Stimulated activated CD8-positive, alpha-beta memory T cell treated with anti-CD3 and anti-CD28 coated beads, Interleukin-4, amount 100 ng/mL, for 4 hours (primary cell): ENCODE measurements at regions not wholly inside any gene's neighbourhood (a gene's known extent, or its start where the extent isn't known, plus 50 kb on each side); places are given as distances from the start of the nearest gene placed in this dataset.

Source experiments
- DNase-seq, 2 donors: peaks; one replicate each; pipeline ENCODE4 v3.0.0-alpha.2; 2020; ENCODE audit warnings: low read depth in 2 of 2, low spot score in 1 of 2

DNA sequence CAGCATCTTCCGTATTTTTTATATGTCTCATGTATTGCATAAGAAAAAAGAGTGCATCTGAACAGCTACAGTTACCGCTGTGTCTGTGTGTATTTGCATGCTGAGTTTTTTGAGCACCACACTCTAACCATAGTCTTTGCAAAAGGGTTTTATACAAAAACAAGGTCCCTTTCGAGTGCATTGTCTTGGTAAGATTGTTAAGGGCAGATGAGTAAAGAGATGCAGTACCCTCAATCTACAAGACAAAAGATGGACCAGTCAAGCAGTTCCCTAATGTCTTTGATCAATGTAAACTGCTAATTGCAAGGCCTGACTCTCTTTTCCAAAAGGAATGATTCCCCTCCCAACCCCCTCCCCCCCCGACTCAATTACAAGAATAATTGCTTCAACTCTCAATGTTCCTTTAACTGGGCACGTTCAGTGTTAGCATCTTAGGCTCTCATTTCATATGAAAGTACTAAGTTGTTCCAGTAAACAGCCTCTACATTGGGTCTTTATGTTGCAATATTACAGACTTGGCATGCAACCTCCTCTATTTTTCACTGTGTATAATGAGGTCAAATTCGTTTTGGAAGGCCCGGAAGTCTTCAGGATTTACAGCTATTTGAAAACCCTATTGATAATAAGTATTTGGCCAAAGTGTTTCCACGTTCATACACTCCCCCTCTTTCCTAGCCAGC lies 471.4 kb upstream of the RBFOX1 start:
- no peak for DNase-seq

DNA sequence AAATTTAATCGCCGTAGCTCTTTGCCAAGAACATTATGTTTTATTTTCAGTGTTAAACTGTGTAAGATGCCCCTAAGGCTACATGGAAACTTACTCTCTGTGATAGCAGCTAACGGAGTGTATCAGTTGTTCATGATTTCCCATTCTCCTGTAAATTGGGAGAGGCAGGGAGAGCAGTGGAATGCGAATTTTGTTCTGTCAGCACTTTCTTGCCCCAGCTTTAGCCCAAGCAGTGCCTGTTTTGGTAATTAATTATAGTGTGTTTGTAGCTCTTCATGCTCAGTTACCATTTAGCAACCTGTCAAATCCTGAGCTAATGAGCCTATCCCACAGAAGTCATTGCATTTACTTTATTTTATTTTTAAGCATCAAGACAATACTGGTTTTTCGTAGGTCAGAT lies 475.1 kb upstream of the RBFOX1 start:
- no peak for DNase-seq

- DNase-seq: no peak
Observed at GRCh38 chr16:6856578-6856977, 476.1 kb upstream of the RBFOX1 start.

- DNase-seq: no peak
Observed at GRCh38 chr16:6853565-6853964, 479.1 kb upstream of the RBFOX1 start.

- DNase-seq: no peak
Observed at GRCh38 chr16:6852643-6853225, 479.9 kb upstream of the RBFOX1 start.

GRCh38 chr16:6846452-6846851 lies 486.2 kb upstream of the RBFOX1 start:
- DNase-seq: no peak

GRCh38 chr16:6841392-6841791 lies 491.3 kb upstream of the RBFOX1 start:
- DNase-seq: no peak

DNA sequence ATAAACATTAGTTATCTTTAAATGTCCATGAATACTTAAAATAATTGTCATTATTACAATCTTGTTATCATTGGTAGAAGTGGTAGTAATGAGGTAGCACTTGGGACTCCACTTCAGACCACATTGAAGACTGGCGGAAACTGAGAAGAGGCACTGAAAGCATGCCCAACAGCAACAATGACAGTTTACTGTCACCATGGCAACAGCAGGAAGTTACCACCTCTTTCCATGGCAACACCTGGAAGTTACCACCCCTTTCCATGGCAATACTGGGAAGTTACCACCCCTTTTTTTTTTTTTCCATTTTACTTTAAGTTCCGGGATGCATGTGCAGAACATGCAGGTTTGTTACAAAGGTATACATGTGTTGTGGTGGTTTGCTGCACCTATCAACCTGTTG lies 494.9 kb upstream of the RBFOX1 start:
- DNase-seq: no peak

GRCh38 chr16:6836766-6837165 lies 495.9 kb upstream of the RBFOX1 start:
- no peak for DNase-seq

- no peak for DNase-seq
Observed at GRCh38 chr16:6835941-6836340, 496.7 kb upstream of the RBFOX1 start.

DNA sequence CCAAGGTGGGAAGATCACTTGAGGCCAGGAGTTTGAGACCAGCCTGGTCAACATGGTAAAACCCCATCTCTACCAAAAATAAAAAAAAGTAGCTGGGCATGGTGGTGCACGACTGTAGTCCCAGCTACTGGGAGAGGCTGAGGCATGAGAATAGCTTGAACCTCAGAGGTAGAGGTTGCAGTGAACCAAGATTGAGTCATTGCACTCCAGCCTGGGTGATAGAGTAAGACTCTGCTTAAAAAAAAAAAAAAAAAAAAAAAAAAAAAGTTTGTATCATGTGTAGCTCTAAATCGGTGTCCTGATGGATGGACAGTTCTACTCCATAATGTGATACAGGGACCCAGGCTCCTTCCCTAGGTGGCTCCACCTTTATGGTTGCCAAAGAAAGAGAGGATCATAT lies 497.1 kb upstream of the RBFOX1 start:
- no peak for DNase-seq

DNA sequence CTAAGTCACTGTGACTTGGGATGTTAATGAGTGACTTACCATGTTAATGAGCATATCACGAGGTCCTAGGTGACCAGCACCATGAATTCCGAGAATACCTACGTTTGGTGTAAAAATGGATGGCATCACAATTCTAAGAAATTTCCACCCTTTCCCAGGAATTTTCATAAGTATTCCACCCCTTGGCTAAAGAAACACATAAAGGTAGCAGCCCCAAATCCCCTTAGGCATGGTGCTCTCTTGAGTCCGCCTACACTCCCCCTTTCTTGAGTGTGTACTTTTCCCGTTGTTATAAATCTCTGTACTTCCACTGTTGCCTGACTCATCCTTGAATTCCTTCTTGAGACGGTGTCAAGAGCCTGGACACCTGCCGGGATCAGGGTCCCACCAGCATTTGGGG lies 504.0 kb upstream of the RBFOX1 start:
- no peak for DNase-seq

DNA sequence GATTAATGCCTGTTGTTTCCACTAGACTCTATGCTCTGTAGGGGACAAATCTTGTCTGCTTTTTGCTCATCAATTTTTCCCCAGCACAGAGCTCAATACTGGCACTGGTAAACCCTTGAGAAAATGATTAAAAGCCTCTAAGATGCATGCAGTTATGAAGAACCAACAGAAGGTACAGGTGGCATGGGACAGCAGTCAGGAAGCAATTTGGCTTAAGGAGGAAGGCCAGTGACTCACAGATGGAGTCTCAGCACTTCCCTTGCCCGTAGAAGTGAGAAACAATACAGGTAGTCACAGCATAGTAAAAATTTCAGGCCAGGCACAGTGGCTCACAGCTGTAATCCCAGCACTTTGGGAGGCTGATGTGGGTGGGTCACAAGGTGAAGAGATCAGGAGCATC lies 504.7 kb upstream of the RBFOX1 start:
- no peak for DNase-seq

DNA sequence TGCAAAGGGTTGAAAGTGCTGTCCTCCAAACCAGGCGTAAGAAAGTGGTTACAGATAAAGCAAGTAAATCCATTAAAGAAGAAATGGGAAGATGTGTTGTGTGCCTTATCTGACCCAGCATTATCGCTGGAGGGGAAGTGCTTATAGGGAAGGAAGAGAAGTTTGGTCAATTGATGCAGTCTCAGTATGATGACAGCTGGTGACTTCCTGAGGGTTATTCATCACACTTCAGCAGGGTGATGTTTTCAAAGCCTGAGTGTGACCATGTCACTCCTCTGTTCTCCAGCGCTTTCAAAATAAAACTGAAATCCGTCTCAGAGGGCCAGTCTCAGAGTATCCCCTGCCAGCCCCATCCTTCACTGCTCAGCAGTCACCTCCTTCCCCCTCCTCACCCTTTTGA lies 505.4 kb upstream of the RBFOX1 start:
- no peak for DNase-seq

DNA sequence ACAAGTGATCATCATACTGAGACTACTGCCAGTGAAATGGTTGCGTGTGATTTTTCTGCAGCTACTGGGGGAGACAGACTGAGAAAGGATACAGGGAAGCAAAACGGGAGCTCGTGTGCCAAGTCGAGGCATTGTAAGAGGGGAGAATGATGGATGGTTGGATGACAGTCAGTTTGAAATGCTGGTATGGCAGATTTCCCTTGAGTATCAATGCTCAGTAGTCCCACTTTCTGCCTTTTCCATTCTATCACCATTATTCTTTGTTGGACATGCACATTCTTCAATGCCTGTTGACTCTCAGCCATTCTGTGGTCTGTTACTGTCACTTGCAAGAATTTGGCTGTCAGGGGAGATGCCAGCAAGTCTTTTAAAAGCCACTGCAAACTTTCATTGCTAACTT lies 510.6 kb upstream of the RBFOX1 start:
- no peak for DNase-seq

DNA sequence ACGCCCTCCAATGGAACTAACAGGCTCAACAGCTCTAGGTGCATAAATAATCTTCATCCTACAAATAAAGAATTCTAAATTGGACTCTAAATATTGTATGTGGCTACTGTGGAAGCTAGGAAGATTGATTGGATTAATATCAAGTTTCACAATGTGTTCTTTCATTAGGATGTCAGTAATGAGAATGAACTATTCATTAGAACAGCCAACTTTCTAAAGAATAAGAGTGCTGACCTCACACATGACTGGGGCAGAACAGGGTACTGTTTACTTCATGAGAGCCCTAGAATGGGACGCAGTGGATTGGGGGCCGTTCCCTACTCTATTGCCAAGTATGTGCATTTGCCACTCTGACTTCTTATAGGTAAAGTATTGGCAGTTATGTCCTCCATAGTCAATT lies 528.2 kb upstream of the RBFOX1 start:
- no peak for DNase-seq

- no peak for DNase-seq
Observed at GRCh38 chr16:6803176-6803575, 529.5 kb upstream of the RBFOX1 start.

- no peak for DNase-seq
Observed at GRCh38 chr16:6797223-6797622, 535.4 kb upstream of the RBFOX1 start.

DNA sequence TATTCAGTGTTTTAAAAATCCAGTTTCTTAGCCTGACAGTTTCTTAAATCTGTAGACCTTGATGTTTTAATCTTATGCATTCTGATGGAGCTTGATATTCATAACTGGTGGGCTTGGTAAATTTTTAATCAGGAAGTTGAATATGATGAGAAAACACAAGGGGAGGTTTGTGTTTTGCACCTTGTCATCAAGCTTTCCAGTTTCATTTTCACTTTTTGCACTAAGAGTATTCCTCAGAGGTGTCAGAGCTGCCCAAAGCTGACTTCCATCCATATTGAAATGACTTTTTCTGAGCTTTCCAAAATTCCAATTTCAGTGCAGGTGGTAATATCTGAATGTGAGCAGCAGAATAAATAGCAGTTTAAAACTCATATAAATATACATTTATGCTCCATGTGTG lies 555.0 kb upstream of the RBFOX1 start:
- DNase-seq: no peak

- no peak for DNase-seq
Observed at GRCh38 chr16:6775712-6776111, 556.9 kb upstream of the RBFOX1 start.

- DNase-seq: no peak
Observed at GRCh38 chr16:6771956-6772355, 560.7 kb upstream of the RBFOX1 start.

GRCh38 chr16:6753553-6753952 lies 579.1 kb upstream of the RBFOX1 start:
- DNase-seq: no peak

DNA sequence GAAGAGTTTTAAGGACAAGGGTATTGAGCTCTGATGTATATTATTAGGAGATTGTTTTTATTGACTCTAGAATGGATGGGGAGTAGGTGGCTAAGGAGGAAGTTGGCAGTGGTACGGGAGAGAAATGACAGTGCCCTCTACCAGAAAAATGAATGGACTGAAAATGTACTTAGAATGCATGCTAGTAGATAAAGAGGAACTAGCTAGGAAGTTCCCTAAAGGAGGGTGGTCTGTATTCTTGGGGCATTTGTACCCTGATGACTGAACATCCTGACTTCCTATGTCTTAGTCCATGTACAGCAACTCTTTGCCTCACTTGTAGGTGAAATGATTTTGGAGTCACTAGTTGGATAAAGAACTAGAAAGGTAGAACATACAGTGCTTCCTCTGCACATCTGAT lies 581.5 kb upstream of the RBFOX1 start:
- DNase-seq: no peak
